ENCODE measurements at regions not wholly inside any gene's neighbourhood (a gene's known extent, or its start where the extent isn't known, plus 50 kb on each side); places are given as distances from the start of the nearest gene placed in this dataset.

DNA sequence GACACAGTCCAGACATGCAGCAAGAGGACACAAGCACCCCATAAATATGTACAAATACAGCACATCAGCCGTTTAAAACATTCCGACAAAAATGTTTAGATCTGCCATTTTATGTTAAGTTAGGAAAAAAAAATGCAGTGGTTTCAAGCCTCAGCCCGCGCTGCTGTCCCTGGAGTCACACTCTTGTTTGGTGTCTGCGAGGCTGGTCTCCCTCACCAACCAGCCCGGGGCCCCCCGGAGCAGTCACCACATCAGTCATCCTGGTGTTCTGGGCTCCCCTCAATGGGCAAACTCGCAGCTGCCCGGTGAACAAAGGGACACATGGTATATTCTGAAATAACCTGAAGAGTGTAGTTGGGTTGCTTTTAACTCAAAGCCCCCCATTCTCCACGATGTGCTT is 1022.2 kb downstream of the BRD1 start (continued):
- TF ChIP-seq, protein P1, sequence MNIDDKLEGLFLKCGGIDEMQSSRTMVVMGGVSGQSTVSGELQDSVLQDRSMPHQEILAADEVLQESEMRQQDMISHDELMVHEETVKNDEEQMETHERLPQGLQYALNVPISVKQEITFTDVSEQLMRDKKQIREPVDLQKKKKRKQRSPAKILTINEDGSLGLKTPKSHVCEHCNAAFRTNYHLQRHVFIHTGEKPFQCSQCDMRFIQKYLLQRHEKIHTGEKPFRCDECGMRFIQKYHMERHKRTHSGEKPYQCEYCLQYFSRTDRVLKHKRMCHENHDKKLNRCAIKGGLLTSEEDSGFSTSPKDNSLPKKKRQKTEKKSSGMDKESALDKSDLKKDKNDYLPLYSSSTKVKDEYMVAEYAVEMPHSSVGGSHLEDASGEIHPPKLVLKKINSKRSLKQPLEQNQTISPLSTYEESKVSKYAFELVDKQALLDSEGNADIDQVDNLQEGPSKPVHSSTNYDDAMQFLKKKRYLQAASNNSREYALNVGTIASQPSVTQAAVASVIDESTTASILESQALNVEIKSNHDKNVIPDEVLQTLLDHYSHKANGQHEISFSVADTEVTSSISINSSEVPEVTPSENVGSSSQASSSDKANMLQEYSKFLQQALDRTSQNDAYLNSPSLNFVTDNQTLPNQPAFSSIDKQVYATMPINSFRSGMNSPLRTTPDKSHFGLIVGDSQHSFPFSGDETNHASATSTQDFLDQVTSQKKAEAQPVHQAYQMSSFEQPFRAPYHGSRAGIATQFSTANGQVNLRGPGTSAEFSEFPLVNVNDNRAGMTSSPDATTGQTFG (tag by site-specific recombination; IDR thresholded peaks at IDR 0.05; ENCODE audit: borderline replicate concordance): no peak
- TF ChIP-seq SCRT1 (tag by site-specific recombination; IDR thresholded peaks at IDR 0.05; ENCODE audit: borderline replicate concordance): no peak
- no peak for TF ChIP-seq SALL2 (tag by site-specific recombination; IDR thresholded peaks at IDR 0.05; ENCODE audit: borderline replicate concordance)
- TF ChIP-seq KLF16 (tag by site-specific recombination; IDR thresholded peaks at IDR 0.05): no peak
- no peak for TF ChIP-seq ZNF777 (tag by site-specific recombination; IDR thresholded peaks at IDR 0.05; ENCODE audit: borderline replicate concordance)
- TF ChIP-seq ZNF626 (tag by site-specific recombination; IDR thresholded peaks at IDR 0.05): no peak
- no peak for TF ChIP-seq ZNF501 (tag by site-specific recombination; IDR thresholded peaks at IDR 0.05)

DNA sequence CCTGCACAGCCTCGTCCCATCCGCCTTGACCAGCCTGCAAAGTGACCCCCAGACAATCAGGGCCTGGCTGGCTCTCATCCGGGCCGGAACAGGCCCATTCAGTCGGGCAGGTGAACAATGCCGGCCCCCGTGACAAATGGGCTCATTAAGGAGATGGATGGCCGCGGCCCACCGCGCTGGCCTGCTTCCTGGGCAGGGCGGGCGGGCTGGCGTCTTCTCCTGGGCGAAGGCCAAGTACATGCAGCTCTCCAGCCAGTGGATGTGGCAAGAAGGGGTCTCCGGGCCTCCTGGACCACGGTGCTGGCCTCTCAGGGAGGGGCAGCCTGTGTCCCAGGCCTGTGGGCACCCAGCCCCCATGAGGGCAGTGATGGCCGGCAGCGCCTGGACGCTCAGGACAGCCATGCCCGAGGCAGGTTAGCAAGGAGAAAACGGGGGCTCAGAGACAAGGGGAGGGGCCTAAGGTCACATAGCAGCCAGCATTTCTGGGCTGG is 1022.8 kb downstream of the BRD1 start:
- no peaks in the 10 kb centered on the region for H3K9me3 ChIP-seq (ENCODE audit: control insufficient read depth, insufficient read depth, low read depth, low read length)
- no peak overlapping the region for H3K4me3 ChIP-seq (ENCODE audit: low read depth, low read length)
- H3K27ac ChIP-seq (ENCODE audit: extremely low read depth, low read depth, low read length): no peak overlapping the region
- no peaks in the 10 kb centered on the region for H3K36me3 ChIP-seq (ENCODE audit: control insufficient read depth in 2 of 2, insufficient read depth in 1 of 2, low read length in 2 of 2)
- TF ChIP-seq ZNF324 (tag by site-specific recombination; IDR thresholded peaks at IDR 0.05) (no peak), ZNF112 (tag by site-specific recombination; IDR thresholded peaks at IDR 0.05) (no peak), ZNF175 (tag by site-specific recombination; IDR thresholded peaks at IDR 0.05) (no peak), ZNF426 (tag by site-specific recombination; IDR thresholded peaks at IDR 0.05) (no peak), ZNF292 (tag by site-specific recombination; IDR thresholded peaks at IDR 0.05; ENCODE audit: borderline replicate concordance, low read depth) (no peak), MZF1 (tag by site-specific recombination; IDR thresholded peaks at IDR 0.05; ENCODE audit: borderline replicate concordance) (no peak), ZEB2 (tag by site-specific recombination; IDR thresholded peaks at IDR 0.05) (no peak), ZNF701 (tag by site-specific recombination; IDR thresholded peaks at IDR 0.05) (no peak), ZNF555 (tag by site-specific recombination; conservative IDR thresholded peaks at IDR 0.05) (no peak), ZNF626 (tag by site-specific recombination; IDR thresholded peaks at IDR 0.05) (no peak)
- TF ChIP-seq, protein P2, sequence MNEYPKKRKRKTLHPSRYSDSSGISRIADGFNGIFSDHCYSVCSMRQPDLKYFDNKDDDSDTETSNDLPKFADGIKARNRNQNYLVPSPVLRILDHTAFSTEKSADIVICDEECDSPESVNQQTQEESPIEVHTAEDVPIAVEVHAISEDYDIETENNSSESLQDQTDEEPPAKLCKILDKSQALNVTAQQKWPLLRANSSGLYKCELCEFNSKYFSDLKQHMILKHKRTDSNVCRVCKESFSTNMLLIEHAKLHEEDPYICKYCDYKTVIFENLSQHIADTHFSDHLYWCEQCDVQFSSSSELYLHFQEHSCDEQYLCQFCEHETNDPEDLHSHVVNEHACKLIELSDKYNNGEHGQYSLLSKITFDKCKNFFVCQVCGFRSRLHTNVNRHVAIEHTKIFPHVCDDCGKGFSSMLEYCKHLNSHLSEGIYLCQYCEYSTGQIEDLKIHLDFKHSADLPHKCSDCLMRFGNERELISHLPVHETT (tag by site-specific recombination; IDR thresholded peaks at IDR 0.05): no peak
- TF ChIP-seq, protein P3, sequence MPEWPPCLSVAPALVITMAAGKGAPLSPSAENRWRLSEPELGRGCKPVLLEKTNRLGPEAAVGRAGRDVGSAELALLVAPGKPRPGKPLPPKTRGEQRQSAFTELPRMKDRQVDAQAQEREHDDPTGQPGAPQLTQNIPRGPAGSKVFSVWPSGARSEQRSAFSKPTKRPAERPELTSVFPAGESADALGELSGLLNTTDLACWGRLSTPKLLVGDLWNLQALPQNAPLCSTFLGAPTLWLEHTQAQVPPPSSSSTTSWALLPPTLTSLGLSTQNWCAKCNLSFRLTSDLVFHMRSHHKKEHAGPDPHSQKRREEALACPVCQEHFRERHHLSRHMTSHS (tag by site-specific recombination; IDR thresholded peaks at IDR 0.05): no peak
- TF ChIP-seq, protein P4, sequence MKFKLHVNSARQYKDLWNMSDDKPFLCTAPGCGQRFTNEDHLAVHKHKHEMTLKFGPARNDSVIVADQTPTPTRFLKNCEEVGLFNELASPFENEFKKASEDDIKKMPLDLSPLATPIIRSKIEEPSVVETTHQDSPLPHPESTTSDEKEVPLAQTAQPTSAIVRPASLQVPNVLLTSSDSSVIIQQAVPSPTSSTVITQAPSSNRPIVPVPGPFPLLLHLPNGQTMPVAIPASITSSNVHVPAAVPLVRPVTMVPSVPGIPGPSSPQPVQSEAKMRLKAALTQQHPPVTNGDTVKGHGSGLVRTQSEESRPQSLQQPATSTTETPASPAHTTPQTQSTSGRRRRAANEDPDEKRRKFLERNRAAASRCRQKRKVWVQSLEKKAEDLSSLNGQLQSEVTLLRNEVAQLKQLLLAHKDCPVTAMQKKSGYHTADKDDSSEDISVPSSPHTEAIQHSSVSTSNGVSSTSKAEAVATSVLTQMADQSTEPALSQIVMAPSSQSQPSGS (tag by site-specific recombination; IDR thresholded peaks at IDR 0.05; ENCODE audit: low read depth): no peak
- ChIA-PET CTCF (no interaction called here), POLR2A (no interaction called here)
- no peaks in the 10 kb centered on the region for H3K4me1 ChIP-seq (ENCODE audit: control insufficient read depth, insufficient read depth, low read length)
